Fibroblast of villous mesenchyme (primary cell): ENCODE measurements at regions not wholly inside any gene's neighbourhood (a gene's known extent, or its start where the extent isn't known, plus 50 kb on each side); places are given as distances from the start of the nearest gene placed in this dataset.

Experiments used
- DNase-seq: peaks from one replicate; pipeline ENCODE4 v3.0.0-alpha.2; 2010; ENCODE audit warnings: low read depth
- H3K4me3 ChIP-seq: 2 replicates; pipeline ENCODE4 v1.5.1; 2011; ENCODE audit warnings: low read depth, mild to moderate bottlenecking, low read length
- CTCF ChIP-seq: IDR thresholded peaks from 2 replicates; pipeline ENCODE4 v1.5.1; 2012; ENCODE audit warnings: low read depth, mild to moderate bottlenecking, low read length; ENCODE audit not compliant: insufficient read depth

- TF ChIP-seq CTCF, result no peak
- H3K4me3 ChIP-seq, result no peak overlapping the region
- peak; percentile 86 for DNase-seq
These were observed 216.8 kb upstream of the DTNBP1 start for GRCh38 chr6:15879371-15880261.

- no peak overlapping the region for H3K4me3 ChIP-seq
- no peak for TF ChIP-seq CTCF
- no peak for DNase-seq
These were observed 214.4 kb upstream of the DTNBP1 start for GRCh38 chr6:15877231-15877630.

GRCh38 chr6:15876406-15876805 lies 213.6 kb upstream of the DTNBP1 start:
- peak; percentile 46 for DNase-seq
- no peak overlapping the region for H3K4me3 ChIP-seq
- no peak for TF ChIP-seq CTCF

GRCh38 chr6:15875797-15876196 lies 213.0 kb upstream of the DTNBP1 start:
- TF ChIP-seq CTCF, result no peak

GRCh38 chr6:15874821-15875220 lies 212.0 kb upstream of the DTNBP1 start:
- peak; percentile 81 for DNase-seq
- no peak for TF ChIP-seq CTCF
- H3K4me3 ChIP-seq, result no peak overlapping the region

More at GRCh38 chr6:15875797-15876196, 213.0 kb upstream of the DTNBP1 start:
- H3K4me3 ChIP-seq, result no peak overlapping the region
- DNase-seq, result no peak

GRCh38 chr6:15874326-15874725 lies 211.5 kb upstream of the DTNBP1 start:
- no peak for DNase-seq
- no peak for TF ChIP-seq CTCF
- H3K4me3 ChIP-seq, result no peak overlapping the region
